KOPT-K1 (cell line): ENCODE measurements at regions not wholly inside any gene's neighbourhood (a gene's known extent, or its start where the extent isn't known, plus 50 kb on each side); places are given as distances from the start of the nearest gene placed in this dataset.

Experiments
- H3K27ac ChIP-seq: fragments of 200-600 bp; sonication (generic); 2 replicates; pipeline ENCODE4 v1.5.1; 2016; ENCODE audit warnings: antibody characterized with exemption, mild to moderate bottlenecking, low read depth, low read length; ENCODE audit not compliant: poor library complexity, severe bottlenecking
- H3K36me3 ChIP-seq: fragments of 200-600 bp; sonication (generic); 2 replicates; pipeline ENCODE4 v1.5.1; 2017; ENCODE audit warnings: antibody characterized with exemption, mild to moderate bottlenecking, low read length, moderate library complexity; ENCODE audit not compliant: insufficient read depth
- H3K9me3 ChIP-seq: fragments of 200-600 bp; sonication (generic); 2 replicates; pipeline ENCODE4 v1.5.1; 2017; ENCODE audit warnings: antibody characterized with exemption, low read length, mild to moderate bottlenecking; ENCODE audit not compliant: insufficient read depth, poor library complexity, severe bottlenecking

GRCh38 chr16:35637683-35638082 is 2178.3 kb downstream of the TP53TG3F start:
- Histone ChIP-seq H3K27ac (no peak overlapping the region), H3K9me3 (no peaks in the 10 kb centered on the region), H3K36me3 (no peaks in the 10 kb centered on the region)

GRCh38 chr16:35639233-35640205 is 2180.1 kb downstream of the TP53TG3F start:
- peaks cover 4% of the 10 kb centered on the region for H3K9me3 ChIP-seq
- no peak overlapping the region for H3K27ac ChIP-seq
- H3K36me3 ChIP-seq = no peaks in the 10 kb centered on the region

GRCh38 chr16:35642322-35642835 is 2183.0 kb downstream of the TP53TG3F start:
- H3K27ac ChIP-seq = no peak overlapping the region
- peaks cover 10% of the 10 kb centered on the region for H3K9me3 ChIP-seq
- H3K36me3 ChIP-seq = no peaks in the 10 kb centered on the region

- no peaks in the 10 kb centered on the region for H3K36me3 ChIP-seq
- peaks cover 61% of the 10 kb centered on the region for H3K9me3 ChIP-seq
- H3K27ac ChIP-seq = no peak overlapping the region
These were observed 2192.4 kb downstream of the TP53TG3F start for GRCh38 chr16:35651841-35652240.

GRCh38 chr16:35664091-35664693 is 2204.8 kb downstream of the TP53TG3F start:
- Histone ChIP-seq H3K9me3 (peaks cover 30% of the 10 kb centered on the region), H3K27ac (no peak overlapping the region), H3K36me3 (no peaks in the 10 kb centered on the region)

- Histone ChIP-seq H3K27ac (no peak overlapping the region), H3K36me3 (no peaks in the 10 kb centered on the region), H3K9me3 (peaks cover 70% of the 10 kb centered on the region)
These were observed 2225.7 kb downstream of the TP53TG3F start for GRCh38 chr16:35685085-35685484.

- H3K9me3 ChIP-seq = peaks cover 72% of the 10 kb centered on the region
- H3K27ac ChIP-seq = no peak overlapping the region
- no peaks in the 10 kb centered on the region for H3K36me3 ChIP-seq
These were observed 2227.2 kb downstream of the TP53TG3F start for GRCh38 chr16:35686595-35686994.

- Histone ChIP-seq H3K9me3 (peaks cover 71% of the 10 kb centered on the region), H3K36me3 (no peaks in the 10 kb centered on the region), H3K27ac (no peak overlapping the region)
These were observed 2227.7 kb downstream of the TP53TG3F start for GRCh38 chr16:35687071-35687470.

- H3K9me3 ChIP-seq = peaks cover 71% of the 10 kb centered on the region
- H3K36me3 ChIP-seq = no peaks in the 10 kb centered on the region
- no peak overlapping the region for H3K27ac ChIP-seq
These were observed 2228.4 kb downstream of the TP53TG3F start for GRCh38 chr16:35687781-35688180.

GRCh38 chr16:35689764-35690163 is 2230.4 kb downstream of the TP53TG3F start:
- peaks cover 76% of the 10 kb centered on the region for H3K9me3 ChIP-seq
- no peaks in the 10 kb centered on the region for H3K36me3 ChIP-seq
- H3K27ac ChIP-seq = no peak overlapping the region

- H3K36me3 ChIP-seq = no peaks in the 10 kb centered on the region
- no peak overlapping the region for H3K27ac ChIP-seq
- peaks cover 76% of the 10 kb centered on the region for H3K9me3 ChIP-seq
These were observed 2231.0 kb downstream of the TP53TG3F start for GRCh38 chr16:35690413-35690812.

GRCh38 chr16:35691057-35691456 is 2231.6 kb downstream of the TP53TG3F start:
- H3K9me3 ChIP-seq = peaks cover 75% of the 10 kb centered on the region
- H3K27ac ChIP-seq = no peak overlapping the region
- H3K36me3 ChIP-seq = no peaks in the 10 kb centered on the region

- Histone ChIP-seq H3K27ac (no peak overlapping the region), H3K36me3 (no peaks in the 10 kb centered on the region), H3K9me3 (peaks cover 65% of the 10 kb centered on the region)
These were observed 2233.4 kb downstream of the TP53TG3F start for GRCh38 chr16:35692824-35693223.

- peaks cover 75% of the 10 kb centered on the region for H3K9me3 ChIP-seq
- H3K27ac ChIP-seq = no peak overlapping the region
- no peaks in the 10 kb centered on the region for H3K36me3 ChIP-seq
These were observed 2247.5 kb downstream of the TP53TG3F start for GRCh38 chr16:35706901-35707300.

- H3K9me3 ChIP-seq = peaks cover 80% of the 10 kb centered on the region
These were observed 2252.0 kb downstream of the TP53TG3F start for GRCh38 chr16:35711435-35711834.

More at GRCh38 chr16:35711435-35711834, 2252.0 kb downstream of the TP53TG3F start:
- H3K36me3 ChIP-seq = no peaks in the 10 kb centered on the region
- H3K27ac ChIP-seq = no peak overlapping the region
